NOMO-1 (cell line): ENCODE measurements at regions not wholly inside any gene's neighbourhood (a gene's known extent, or its start where the extent isn't known, plus 50 kb on each side); places are given as distances from the start of the nearest gene placed in this dataset.
A peak's percentile ranks its signal among the peaks of the same experiment; 100 is the strongest.
"Not testable (repeated sequence)": the region's sequence is repeated elsewhere in the genome, so short reads cannot be mapped to it uniquely, and the experiment has no call there.

Source experiments
- DNase-seq, 2 experiments: peaks; one replicate each; lab custom pipeline; 2025; ENCODE audit not compliant: unreplicated experiment in 2 of 2; lab: John Stamatoyannopoulos, UW

DNA sequence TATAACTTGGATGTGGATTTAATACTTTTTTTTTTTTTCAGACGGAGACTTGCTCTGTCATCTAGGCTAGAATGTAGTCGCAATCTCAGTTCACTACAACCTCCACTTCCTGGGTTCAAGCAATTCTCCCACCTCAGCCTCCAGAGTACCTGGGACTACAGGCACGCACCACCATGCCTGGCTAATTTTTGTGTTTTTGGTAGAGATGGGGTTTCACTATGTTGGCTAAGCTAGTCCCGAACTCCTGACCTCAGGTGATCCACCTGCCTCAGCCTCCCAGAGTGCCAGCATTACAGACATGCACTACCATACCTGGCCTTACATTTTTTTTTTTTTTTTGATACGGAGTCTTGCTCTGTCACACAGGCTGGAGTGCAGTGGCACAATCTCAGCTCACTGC, 85.6 kb upstream of the BTN3A2 start:
- not testable (repeated sequence) for DNase-seq

DNA sequence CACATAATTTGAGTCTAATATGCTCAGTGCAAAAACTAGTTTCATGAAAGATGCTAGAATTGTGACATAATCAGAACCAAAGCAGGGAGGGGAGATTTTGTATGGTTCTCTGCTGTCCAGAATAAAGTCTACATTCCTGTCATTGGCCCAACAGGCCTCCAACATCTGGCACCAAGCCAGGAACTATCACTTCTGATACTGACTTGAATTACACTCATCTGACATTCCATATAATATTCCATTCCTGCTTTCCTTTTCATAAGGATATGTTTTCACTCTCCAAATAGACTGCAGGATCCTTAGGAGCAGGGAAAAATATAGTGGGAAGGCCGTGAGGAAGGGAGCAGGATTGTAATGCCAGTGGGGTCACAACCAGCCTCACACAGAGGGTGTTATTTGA, 84.6 kb upstream of the BTN3A2 start:
- DNase-seq = no peak

DNA sequence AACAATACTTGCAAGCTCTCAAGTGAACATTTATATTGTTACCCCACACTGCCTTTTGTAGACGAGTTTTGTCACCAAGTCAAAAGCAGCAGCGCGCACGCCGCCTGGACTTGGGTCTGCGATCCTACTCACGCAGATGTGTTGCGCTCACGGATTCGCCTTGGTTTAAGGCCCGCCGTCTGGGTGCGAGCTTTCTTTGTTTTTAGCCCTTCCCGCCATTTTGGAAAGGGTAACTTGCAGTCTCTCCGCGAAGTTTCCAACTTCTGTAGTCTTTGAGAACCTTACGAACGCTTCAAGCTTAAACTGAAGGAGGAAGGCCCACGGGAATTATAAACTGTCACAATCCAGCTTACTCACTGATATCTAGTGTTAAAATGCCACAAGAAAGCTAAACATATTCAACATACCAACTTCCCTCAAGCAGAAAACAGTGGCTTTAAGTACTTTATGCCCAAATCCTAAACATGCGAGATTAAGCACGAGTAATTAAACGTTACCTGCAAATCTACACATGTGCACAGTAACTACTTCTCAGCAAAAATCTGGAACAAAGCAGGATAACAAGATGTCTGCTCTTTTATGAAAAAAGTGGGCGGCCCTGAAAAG, 80.4 kb upstream of the BTN3A2 start:
- peak; percentile 45 to 63 for DNase-seq

DNA sequence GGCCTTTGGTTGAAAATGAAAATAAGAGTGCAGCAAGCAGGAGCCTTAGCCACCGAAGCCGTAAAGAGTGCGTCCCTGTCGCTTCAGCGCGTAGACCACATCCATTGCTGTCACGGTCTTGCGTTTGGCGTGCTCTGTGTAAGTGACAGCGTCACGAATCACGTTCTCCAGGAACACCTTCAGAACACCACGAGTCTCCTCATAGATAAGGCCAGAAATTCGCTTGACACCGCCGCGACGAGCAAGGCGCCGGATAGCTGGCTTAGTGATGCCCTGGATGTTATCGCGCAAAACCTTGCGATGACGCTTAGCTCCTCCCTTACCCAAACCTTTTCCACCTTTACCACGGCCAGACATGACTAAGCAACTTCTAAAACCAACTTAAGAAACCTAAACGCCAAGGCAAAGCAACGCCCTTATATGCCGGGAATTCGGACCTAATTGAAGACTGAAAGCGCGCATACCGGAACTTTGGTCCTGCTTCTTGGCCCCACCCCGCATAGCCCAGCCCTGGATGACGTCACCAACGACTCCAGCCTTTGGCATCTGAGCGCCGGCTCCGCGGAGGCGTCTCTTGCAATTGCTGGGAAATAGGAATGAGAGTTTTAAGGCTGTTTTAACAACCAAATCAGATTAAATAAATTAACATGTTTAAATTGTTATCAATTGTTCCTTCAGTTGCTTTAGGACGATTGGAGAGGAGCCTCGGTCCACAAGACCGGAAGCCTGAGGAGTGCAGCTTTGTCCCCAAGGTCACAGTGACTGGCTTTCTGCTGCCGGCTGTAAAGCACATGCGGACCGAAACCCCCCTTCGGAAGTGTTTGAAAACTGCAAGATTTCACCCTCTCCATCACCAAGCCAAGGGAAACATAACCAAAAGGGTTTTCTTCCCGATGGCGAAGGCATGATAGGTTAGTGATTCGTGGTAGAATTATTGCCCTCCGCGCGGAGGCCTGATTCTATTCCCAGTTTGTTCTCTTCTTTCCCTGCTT, 79.6 kb upstream of the BTN3A2 start:
- peak; percentile 96 for DNase-seq

DNA sequence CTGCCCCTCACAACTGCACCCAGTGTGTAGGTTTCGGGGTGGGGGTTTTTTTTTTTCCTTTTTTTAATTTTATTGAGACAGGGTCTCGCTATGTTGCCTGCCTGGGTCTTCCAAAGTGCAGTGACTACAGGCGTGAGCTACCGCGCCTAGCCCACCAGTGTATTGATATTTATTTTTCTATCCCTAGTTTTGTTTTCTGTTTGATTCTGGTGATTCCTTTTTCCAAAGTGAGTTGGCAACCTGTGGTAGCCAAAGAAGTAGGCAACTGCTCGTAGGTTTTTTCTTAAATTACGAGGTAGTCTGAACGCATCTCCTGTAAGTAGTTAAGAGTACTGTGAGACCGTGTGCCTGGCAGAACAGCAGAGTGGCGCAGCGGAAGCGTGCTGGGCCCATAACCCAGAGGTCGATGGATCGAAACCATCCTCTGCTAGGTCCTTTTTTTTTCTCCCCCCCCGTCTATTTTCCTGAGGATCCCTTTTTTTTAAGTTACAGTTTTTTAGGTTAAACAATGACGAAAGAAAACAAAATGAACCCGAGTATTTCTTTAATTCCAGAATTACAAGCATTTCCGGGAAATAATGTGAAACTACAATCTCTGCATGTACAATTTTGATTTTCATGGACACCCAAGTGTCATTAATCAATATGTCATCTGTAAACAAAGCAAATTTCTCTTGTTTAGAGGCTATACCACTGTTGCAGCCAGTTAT, 78.7 kb upstream of the BTN3A2 start:
- peak; percentile 50 to 62 for DNase-seq

DNA sequence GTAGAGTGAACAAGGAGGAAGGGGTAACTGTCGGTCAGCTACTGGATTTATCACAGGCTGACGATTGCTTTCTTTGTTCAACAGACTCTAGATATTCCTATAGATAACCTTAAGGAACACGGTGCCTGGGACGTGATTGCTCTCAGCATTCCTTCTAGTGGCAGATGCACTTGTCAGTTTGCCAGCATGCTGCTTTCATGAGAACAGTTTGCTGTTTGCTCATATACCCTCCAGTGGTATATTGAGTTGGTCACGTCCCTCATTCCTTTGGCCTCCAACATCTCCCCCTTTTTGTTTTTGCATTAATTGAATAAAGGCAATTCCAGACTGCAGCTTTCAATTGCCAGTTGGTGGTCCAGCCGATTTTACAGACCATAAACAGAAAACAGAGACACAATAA, 76.8 kb upstream of the BTN3A2 start:
- DNase-seq = no peak

DNA sequence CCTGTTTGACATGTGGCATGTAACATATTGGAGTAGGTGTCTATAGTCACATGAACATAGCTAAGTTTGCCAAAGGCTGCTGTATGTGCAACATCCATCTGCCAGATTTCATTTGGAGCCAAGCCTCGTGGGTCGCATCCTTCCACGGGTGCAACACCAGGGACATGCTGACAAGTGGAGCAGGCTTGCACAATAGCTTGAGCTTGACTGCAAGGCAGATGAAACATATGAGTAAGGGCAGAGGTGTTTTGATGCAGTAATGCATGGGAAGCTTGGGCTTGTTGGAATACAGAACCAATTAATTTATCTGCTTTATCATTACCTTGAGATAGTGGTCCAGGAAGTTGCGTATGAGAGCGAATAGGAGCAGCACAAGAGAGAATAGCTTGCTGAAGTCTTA, 74.1 kb upstream of the BTN3A2 start:
- DNase-seq = no peak

DNA sequence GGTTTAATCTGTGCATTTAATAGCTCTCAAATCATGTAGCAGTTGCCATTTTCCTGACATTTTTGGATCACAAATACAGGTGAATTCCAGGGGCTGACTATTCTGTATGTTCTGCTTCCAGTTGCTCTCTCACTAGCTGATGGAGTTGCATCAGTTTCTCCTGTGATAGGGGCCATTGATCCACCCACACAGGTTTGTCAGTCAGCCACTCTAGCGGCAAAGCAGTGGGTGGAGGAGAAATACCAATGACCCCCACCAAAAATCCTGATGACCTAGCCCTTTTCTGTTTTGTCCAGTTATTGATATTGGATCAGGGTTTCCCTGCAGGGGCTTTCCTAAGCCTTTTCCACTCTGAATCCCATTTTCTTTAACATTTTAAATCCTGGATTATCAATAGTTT, 72.3 kb upstream of the BTN3A2 start:
- no peak for DNase-seq

DNA sequence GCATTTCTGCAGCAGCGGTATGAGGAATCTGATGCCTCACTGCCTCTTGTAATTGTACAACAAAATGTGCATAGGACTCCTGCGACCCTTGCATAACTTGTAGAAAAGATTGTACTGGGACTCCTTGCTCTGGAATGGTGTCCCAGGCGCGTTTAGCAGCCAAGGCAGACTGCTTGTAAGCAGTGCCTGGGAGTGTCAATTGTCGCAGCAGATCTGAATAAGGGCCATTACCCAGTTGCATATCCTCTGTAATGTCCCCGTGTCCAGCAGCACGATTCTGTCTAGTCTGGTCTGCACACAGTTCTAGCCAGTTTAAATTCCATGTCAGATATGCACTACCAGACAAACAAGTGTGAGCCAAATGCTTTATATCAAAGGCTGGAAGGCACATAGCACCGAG, 70.7 kb upstream of the BTN3A2 start:
- no peak for DNase-seq

DNA sequence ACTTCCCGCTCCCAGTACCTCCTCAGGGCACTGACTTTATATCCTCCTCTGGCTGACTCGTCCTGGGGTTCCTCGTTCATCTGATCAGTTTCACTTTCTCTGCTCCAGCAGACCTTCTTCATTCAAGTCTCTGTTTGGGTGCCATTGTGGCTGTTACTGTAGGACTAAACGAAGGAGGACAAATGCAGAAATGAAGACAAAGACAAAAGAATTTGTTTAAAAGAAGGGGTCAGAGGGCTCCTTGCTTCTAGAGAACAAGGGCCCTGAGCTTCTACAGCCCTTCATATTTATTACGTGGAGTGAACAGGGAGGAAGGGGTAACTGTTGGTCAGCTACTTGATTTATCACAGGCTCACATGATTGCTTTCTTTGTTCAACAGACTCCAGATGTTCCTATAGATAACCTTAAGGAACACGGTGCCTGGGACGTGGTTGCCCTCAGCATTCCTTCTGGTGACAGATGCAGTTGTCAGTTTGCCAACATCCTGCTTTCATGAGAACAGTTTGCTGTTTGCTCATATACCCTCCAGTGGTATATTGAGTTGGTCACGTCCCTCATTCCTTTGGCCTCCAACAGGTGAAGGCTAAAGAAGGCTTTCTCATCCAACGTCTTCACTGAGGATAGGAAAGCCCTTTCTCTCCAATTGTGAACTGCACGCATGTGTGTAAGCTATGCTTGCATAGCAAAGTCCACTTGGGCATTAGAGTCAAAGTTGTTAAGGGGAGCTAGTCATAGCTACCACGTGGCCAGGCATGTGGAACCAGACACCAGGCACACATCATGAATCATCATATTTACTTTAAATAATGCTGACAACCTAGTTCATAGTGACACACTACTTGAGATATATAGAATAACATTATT, 69.1 kb upstream of the BTN3A2 start:
- peak in 1 of 2 experiments; percentile 46 for DNase-seq

DNA sequence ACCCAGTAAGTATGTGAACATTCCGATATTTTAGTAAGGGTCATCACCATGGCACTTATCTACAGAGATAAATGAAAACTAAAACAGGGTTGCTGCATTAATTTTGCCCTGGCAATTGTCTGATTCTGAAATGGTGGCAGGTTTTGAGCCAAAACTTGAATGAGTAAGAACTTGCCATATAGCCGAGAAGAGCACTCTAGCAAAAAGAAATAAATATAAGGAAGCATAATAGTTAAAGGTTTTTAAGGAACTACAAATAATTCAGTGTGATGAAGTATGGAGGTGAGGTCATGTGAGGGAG, 68.5 kb upstream of the BTN3A2 start:
- DNase-seq = no peak

DNA sequence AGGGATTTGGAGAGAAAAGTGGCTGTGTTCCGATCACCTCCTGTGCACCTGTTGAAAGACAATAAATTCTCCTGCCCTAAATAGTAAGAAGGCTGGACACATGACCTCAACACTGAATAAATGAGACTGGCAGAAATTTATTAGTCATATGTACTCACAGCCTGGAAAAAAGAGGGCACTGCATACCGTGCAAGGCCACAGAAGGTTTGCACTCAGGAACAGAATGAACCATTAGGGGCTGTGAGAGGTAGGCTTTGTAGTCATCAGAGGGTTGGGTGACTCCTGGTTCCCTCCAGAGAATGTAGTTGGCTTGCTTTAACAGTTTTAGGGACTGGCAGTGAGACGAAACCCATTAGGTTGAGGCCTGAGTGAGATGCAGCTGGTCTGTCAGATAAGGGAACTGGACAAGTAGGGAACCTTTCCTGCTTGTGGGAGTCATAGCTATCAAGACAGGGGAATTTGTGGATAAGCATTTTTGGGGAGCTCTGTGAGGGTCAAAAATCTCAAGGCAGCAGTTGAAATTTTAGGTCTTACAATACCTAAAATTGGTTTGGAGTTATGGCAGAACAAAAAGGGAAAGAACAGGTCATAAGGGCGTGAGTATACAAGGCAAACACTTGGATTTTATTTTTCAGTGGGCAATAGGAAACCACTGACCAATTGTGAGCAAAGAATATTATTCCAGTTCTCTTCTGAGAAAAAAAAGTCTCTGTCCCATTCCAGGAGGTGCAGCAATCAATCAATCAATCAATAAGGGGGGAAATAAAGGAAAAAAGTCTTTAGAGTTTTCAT, 67.9 kb upstream of the BTN3A2 start:
- DNase-seq = no peak

DNA sequence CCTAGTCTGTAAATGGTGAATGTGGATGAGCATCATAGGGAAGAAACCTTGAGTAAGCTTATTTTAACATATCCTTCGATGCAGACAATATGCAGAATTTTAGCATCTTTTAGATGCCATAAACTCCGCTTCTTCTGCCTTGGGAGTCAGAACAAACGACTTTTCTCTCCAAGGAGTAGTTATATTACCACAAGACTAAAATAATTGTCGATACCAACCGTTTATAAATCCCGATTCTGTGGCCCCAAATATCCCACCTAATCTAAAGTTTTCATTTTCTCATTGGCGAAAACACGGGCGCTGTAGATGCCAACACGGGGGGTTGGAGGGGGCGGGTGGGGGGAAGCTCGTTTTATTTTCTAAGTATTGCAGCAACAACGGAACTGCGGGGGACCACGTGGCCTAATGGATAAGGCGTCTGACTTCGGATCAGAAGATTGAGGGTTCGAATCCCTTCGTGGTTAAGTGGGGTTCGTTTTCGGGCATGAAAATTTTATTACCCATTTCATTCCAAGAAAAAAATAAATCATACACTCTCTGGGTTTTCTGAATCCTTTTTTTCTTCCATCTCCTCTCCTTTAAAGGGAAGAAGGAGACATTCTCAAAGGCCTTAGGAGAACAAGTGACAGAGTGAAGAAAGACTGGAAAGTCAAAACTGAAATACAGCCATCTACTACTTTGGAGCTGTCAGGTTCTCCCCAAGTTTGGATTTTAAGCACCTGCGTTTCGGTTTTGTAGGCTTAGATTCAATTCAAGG, 65.5 kb upstream of the BTN3A2 start:
- no peak for DNase-seq

DNA sequence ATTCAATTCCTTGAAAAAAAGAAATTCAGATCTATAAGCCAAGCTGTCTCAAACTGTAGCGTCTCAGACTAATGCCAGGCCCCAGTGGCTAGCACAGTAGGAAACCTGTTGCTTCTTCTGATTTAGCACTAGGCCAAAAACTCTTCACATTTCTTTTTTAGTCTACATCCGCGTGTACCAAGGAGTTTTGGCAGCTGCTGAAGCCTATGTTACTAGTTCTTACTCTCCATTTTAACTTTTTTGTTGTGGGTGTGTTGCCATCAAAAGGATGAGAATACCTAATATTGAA, 65.0 kb upstream of the BTN3A2 start:
- no peak for DNase-seq

DNA sequence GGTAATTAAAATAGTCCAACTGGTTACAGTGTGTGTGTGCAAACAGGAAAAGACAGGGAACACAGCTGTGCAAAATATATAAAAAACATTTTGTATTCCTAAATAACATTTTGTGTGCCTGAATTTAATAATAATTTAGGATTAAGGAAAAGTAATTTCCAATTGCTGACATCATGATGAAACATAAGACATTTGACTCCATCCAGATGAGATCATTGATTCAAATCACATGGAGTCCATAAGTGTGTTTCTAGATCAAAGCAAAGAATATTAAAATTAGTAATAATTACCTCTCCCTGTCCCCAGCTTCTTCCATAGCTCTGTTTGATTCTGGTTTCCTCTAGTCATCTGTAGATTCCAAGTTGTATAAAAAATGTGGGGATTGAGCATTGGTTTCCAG, 64.6 kb upstream of the BTN3A2 start:
- DNase-seq = no peak

DNA sequence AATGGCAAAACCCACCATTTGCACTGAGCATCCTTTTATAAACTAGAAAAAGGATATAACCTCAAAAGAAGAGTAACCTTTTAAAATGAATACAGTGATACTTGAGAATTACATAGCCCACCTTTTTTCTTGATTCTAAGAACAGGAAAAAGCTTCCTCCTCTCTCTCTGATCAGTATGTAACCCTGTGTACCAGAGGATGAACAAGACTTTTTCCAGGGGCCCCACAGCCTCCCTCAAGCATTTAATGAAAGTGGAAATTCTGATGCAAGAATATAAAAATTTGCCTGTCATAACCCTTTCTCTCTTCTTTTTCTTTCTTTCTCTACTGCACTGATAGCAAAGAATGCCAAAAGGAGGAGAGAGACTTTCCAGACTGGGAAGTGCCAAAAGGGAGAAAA, 64.2 kb upstream of the BTN3A2 start:
- no peak for DNase-seq

DNA sequence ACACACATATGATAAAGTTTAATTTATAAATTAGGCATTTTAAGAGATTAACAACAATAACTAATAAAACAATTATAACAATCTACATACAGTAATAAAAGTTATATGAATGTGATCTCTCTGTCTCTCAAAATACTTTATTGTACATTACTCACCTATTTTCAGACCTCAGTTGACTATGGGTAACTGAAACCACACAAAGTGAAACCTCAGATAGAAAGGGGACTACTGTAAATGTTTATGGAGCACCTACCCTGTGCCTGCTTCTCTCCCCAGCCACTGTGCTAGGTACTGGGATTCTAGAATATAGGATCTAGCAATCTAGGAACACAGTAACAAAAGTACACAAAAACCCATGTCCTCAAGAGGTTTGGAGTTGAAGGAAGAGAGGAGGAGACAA, 63.4 kb upstream of the BTN3A2 start:
- DNase-seq = no peak

DNA sequence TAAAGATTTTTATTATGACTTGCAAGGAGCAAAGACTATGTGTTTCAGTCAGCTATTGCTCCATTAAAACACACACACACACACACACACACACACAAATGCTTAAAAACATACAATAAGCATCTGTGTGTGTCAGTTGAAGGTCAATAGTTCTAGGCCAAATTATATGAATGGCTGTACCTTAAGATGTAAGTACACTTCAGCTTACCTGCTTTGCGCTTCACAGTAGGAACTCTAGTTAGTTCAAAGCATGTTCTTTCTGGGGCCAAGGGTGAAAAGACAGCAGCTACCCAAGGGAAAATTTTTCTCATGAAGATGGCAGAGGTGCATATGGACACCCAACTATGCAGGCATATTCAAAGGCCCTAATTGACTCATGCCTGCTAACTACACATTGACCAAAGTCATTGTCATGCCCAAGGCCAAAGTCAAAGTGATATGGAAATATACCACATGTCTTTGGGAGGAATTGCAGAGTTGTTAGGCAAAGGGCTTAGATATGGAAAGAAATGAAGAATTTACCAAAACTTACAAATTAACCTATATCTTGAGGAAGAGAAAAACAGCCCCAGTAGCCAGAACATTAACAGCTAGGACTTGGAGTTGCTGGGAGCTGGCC, 61.9 kb upstream of the BTN3A2 start:
- DNase-seq = no peak

DNA sequence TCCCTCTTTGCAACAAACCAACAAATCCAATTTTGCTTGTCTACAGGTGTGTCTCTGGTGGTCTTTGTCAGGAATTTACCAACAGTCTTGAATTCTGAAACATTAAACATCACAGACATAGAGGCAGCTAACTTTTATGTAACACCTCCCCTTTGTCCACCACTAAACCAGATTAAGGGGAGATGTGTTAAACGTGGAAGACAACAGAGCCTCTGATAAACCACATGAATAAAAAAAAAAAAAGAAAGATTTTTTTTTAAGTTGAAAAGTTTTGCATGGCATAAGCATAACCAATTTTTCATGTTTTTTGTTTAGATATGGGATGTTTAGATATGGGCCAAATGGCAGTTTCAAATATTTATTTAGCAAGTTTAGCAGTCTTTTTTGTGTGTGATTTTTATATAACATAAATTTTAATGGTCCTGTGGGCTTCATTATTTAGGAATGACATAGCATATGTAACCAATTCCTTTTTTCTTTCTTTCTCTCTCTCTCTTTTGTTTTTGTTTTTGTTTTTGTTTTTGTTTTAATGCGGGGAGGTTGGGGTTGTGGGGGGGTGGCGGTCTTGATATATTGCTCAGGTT, 60.7 kb upstream of the BTN3A2 start:
- DNase-seq = no peak
